LNCAP (cell line): ENCODE measurements at regions not wholly inside any gene's neighbourhood (a gene's known extent, or its start where the extent isn't known, plus 50 kb on each side); places are given as distances from the start of the nearest gene placed in this dataset.

Experiments
- CTCF ChIP-seq: fragments of 450-650 bp; IDR thresholded peaks from 2 replicates; pipeline ENCODE4 v1.5.1; 2017; ENCODE audit warnings: mild to moderate bottlenecking

GRCh38 chr16:52618753-52619497 is 72.0 kb upstream of the TOX3 start:
- TF ChIP-seq CTCF = no peak

- TF ChIP-seq CTCF = no peak
Measured at GRCh38 chr16:52617591-52617990, 70.6 kb upstream of the TOX3 start.

- TF ChIP-seq CTCF = no peak
Measured at GRCh38 chr16:52613508-52613907, 66.6 kb upstream of the TOX3 start.

- TF ChIP-seq CTCF = no peak
Measured at GRCh38 chr16:52611817-52612673, 65.1 kb upstream of the TOX3 start.

- no peak for TF ChIP-seq CTCF
Measured at GRCh38 chr16:52603015-52603414, 56.1 kb upstream of the TOX3 start.

GRCh38 chr16:52597772-52598483 is 51.0 kb upstream of the TOX3 start:
- TF ChIP-seq CTCF = no peak

- TF ChIP-seq CTCF = no peak
Measured at GRCh38 chr16:52597073-52597771, 50.3 kb upstream of the TOX3 start.
